Activated naive CD4-positive, alpha-beta T cell treated with anti-CD3 and anti-CD28 coated beads, Interleukin-2, amount 50 U/mL, for 72 hours (primary cell): ENCODE measurements at regions not wholly inside any gene's neighbourhood (a gene's known extent, or its start where the extent isn't known, plus 50 kb on each side); places are given as distances from the start of the nearest gene placed in this dataset.

Experiments used
- ATAC-seq, 2 donors: fragments of 150-1000 bp; cut with Tn5 transposase; 2 replicates each; pipeline ENCODE4 v1.10.0; 2021; ENCODE audit warnings: mild to moderate bottlenecking in 2 of 2, moderate library complexity in 2 of 2
- DNase-seq, 2 donors: peaks; one replicate each; pipeline ENCODE4 v3.0.0; 2021 to 2022; ENCODE audit warnings: low spot score in 2 of 2
- H3K27ac Mint-ChIP-seq, 2 donors: one replicate each; pipeline ENCODE4 v1.8.0; 2022; ENCODE audit warnings: mild to moderate bottlenecking in 2 of 2, mixed read lengths in 2 of 2
- H3K36me3 Mint-ChIP-seq, 2 donors: one replicate each; pipeline ENCODE4 v1.8.0; 2022; ENCODE audit warnings: mixed read lengths in 2 of 2
- H3K9me3 Mint-ChIP-seq, 2 donors: one replicate each; pipeline ENCODE4 v1.8.0; 2022; ENCODE audit warnings: mixed read lengths in 2 of 2

- H3K9me3 Mint-ChIP-seq, result no peaks in the 10 kb centered on the region
- H3K36me3 Mint-ChIP-seq, result no peaks in the 10 kb centered on the region
- no peak for ATAC-seq
- H3K27ac Mint-ChIP-seq, result no peak overlapping the region
- no peak for DNase-seq
Measured at GRCh38 chr2:19815746-19816145, 86.0 kb downstream of the TTC32 start.

DNA sequence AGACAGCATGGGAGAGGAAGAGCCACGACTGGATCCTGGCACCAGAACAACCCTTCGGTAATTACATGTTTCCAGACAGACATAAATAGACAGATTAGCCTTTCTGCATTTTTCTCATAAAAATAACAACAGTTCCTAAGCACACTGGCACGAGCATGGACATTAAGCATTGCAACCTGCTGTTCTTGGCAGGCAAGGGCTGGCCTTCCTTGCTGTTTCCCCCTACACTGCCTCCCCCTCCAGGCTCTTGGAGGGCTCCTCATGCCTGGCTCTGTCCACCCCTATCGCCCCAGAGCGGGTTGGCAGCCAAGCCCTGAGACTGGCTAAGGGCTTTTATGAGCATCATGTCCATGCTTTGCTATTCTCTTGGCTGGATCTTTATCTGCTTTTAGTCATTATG is 89.6 kb downstream of the TTC32 start:
- ATAC-seq, result no peak
- no peak for DNase-seq
- H3K36me3 Mint-ChIP-seq, result no peaks in the 10 kb centered on the region
- no peak overlapping the region for H3K27ac Mint-ChIP-seq
- no peaks in the 10 kb centered on the region for H3K9me3 Mint-ChIP-seq

GRCh38 chr2:19811186-19811585 is 90.6 kb downstream of the TTC32 start:
- no peak for DNase-seq
- H3K36me3 Mint-ChIP-seq, result no peaks in the 10 kb centered on the region
- H3K27ac Mint-ChIP-seq, result no peak overlapping the region
- ATAC-seq, result no peak
- H3K9me3 Mint-ChIP-seq, result no peaks in the 10 kb centered on the region

GRCh38 chr2:19810637-19811036 is 91.1 kb downstream of the TTC32 start:
- ATAC-seq (no peak), DNase-seq (no peak)
- Mint-ChIP-seq H3K27ac (no peak overlapping the region), H3K36me3 (no peaks in the 10 kb centered on the region), H3K9me3 (no peaks in the 10 kb centered on the region)

DNA sequence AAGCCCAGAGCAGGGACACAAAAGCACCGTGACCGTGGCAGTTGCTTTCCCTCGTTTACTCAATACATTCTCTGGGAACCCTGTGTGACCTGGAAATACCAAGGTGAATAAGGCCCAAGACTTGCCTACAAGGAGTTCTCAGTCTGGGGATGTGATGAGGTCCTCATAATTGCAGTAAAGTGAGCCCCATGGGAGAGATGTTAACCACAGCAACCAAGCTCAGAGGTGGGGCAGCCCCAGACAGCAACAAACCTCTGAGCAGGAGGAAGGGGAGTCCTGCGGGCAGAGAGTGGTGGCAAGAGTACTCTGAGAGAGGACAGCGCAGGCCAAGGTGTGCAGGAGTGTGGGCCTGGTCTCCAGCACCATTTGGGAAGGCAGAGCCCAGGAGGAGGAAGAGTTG is 91.6 kb downstream of the TTC32 start:
- ATAC-seq (no peak), DNase-seq (no peak)
- Mint-ChIP-seq H3K9me3 (no peaks in the 10 kb centered on the region), H3K27ac (peak overlapping the region in 1 of 2 donors; percentile 57), H3K36me3 (no peaks in the 10 kb centered on the region)

DNA sequence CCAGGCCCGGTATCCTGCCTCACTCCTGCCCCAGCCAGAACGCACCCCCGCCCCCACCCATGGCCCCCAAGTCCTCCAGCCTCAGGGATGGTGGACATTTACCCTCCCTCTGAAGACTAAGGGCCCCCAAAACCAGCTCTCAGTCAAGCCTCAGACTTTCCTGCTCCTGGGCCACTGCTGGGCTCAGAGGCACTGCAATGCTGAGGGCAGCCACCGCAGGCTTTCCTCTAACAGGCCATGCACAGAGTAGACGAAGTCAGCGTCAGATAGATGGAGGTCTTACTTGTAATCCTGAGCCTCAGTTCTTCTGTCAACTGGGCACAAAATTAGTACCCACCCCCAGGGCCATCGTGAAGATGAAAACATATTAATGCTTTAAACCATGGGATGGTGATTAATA is 92.6 kb downstream of the TTC32 start:
- no peak for ATAC-seq
- no peak for DNase-seq
- no peak overlapping the region for H3K27ac Mint-ChIP-seq
- no peaks in the 10 kb centered on the region for H3K9me3 Mint-ChIP-seq
- H3K36me3 Mint-ChIP-seq, result no peaks in the 10 kb centered on the region

- H3K27ac Mint-ChIP-seq, result no peak overlapping the region
- no peak for DNase-seq
- no peaks in the 10 kb centered on the region for H3K36me3 Mint-ChIP-seq
- ATAC-seq, result no peak
- H3K9me3 Mint-ChIP-seq, result no peaks in the 10 kb centered on the region
Measured at GRCh38 chr2:19807866-19808265, 93.9 kb downstream of the TTC32 start.

GRCh38 chr2:19807346-19807745 is 94.4 kb downstream of the TTC32 start:
- H3K27ac Mint-ChIP-seq, result no peak overlapping the region
- no peaks in the 10 kb centered on the region for H3K9me3 Mint-ChIP-seq
- ATAC-seq (no peak), DNase-seq (no peak)
- H3K36me3 Mint-ChIP-seq, result no peaks in the 10 kb centered on the region

DNA sequence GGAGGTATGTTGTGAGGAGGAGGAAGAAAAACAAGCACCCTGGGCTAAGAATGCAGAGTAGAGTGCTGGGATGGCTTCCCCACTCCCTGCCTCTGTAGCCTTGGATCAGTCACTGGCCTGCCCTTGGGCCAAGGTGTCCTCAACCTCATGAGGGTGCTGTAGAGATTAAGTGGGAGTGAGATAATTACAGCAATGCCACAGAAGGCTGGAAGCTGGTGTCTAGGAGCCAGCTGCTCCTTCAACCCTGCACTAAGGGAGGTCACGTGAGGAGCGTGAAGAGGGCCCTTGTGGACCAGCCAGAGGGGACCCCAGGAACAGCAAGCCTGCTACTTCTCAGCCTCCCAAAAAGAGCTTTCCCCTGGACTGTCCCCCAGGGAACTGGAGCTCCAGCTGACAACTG is 95.2 kb downstream of the TTC32 start:
- DNase-seq, result no peak

GRCh38 chr2:19806131-19806530 is 95.7 kb downstream of the TTC32 start:
- H3K9me3 Mint-ChIP-seq, result no peaks in the 10 kb centered on the region
- ATAC-seq, result no peak
- no peaks in the 10 kb centered on the region for H3K36me3 Mint-ChIP-seq
- no peak overlapping the region for H3K27ac Mint-ChIP-seq
- DNase-seq, result no peak

More for the DNA sequence above, 95.2 kb downstream of the TTC32 start:
- Mint-ChIP-seq H3K36me3 (no peaks in the 10 kb centered on the region), H3K27ac (no peak overlapping the region), H3K9me3 (no peaks in the 10 kb centered on the region)
- no peak for ATAC-seq

- Mint-ChIP-seq H3K36me3 (no peaks in the 10 kb centered on the region), H3K9me3 (no peaks in the 10 kb centered on the region), H3K27ac (no peak overlapping the region)
- no peak for DNase-seq
- no peak for ATAC-seq
Measured at GRCh38 chr2:19805266-19805665, 96.5 kb downstream of the TTC32 start.

DNA sequence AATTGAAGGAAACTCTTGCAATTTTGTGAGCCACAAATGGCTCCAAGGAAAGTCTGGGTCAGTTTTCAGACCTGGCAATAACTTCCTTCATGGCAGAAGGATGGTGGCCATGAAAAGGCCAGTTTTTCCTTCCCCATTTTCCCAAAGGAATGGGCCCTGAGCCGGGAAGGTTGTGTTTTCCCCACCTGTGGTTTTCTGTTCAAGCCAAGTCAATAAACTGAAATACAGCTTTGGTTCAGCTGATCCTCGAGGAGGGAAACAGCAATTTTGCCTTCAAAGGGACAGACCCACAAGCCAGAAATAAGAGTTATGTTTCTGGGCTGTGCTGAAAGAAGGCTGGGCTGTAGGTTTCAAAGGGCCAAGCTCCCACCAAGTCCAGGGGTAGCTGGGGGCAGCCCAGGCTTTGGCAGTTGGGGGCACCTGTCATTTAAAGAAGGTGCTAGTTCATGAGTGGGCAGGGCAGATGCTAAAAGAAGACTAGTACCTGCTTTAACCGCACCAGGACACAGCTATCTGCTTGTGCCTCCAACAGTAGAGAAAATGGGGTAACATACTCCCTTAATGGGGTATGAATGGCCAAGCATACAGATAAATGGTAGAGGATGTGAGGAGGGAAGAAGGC is 97.0 kb downstream of the TTC32 start:
- H3K9me3 Mint-ChIP-seq, result no peaks in the 10 kb centered on the region
- no peaks in the 10 kb centered on the region for H3K36me3 Mint-ChIP-seq
- no peak overlapping the region for H3K27ac Mint-ChIP-seq
- ATAC-seq (no peak), DNase-seq (no peak)

GRCh38 chr2:19802086-19802841 is 99.5 kb downstream of the TTC32 start:
- ATAC-seq, result no peak
- H3K27ac Mint-ChIP-seq, result no peak overlapping the region
- H3K36me3 Mint-ChIP-seq, result no peaks in the 10 kb centered on the region
- H3K9me3 Mint-ChIP-seq, result no peaks in the 10 kb centered on the region
- DNase-seq, result no peak

DNA sequence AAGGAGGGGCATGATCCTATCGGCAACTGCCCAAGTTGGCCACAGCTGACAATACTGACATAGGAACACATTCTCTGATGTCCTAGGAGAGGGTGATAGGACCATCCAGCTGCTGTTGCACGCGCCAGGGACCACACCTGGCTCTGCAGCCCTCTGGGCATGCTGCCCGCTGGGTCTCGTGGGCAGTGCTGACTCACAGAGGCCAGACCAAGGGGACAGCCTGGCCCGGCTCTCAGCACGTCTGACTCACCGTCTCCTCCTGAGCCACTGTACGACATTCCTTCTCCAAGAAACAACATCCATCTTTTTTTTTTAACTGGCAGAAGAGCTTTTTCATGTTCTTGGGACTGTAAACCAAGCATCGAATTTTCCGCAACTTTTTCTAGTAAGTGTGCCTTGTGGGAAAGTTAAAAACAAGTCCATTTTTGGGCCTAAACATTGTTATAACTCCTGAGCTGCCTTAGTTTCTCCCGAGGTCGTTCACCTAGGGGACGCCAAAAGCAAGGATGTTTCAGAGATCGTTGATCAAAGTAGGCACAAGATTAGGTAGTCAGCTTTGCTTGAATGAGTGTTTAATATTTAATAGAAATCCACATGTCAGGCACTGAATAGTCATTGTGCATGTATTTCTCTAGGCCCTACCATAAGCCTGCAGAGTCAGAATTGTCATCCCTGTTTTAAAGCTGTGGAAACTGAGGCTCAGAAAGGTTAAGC is 100.3 kb downstream of the TTC32 start:
- Mint-ChIP-seq H3K9me3 (no peaks in the 10 kb centered on the region), H3K36me3 (no peaks in the 10 kb centered on the region), H3K27ac (no peak overlapping the region)
- no peak for ATAC-seq
- no peak for DNase-seq

DNA sequence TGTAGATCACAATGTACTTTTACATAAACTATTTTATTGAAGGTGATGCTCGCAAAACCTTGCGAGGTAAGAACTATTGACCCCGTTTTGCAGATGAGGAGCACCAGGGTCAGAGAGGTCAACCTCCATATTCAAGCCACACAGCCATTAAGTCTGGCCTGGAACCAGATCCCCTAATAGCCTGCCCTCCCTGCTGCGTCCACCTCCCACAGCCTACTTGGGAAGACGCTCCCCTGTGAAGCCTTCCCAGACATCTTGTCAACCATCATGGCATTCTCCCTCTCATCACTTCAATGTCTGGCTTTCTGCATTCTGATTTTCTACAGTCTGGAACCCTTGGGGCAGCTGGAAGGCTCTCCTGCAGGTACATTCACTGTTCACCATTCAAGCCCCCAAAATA is 101.0 kb downstream of the TTC32 start:
- no peak overlapping the region for H3K27ac Mint-ChIP-seq
- DNase-seq (no peak), ATAC-seq (no peak)
- H3K9me3 Mint-ChIP-seq, result no peaks in the 10 kb centered on the region
- no peaks in the 10 kb centered on the region for H3K36me3 Mint-ChIP-seq

GRCh38 chr2:19799881-19800780 is 101.7 kb downstream of the TTC32 start:
- Mint-ChIP-seq H3K27ac (no peak overlapping the region), H3K36me3 (no peaks in the 10 kb centered on the region)
- no peak for ATAC-seq

DNA sequence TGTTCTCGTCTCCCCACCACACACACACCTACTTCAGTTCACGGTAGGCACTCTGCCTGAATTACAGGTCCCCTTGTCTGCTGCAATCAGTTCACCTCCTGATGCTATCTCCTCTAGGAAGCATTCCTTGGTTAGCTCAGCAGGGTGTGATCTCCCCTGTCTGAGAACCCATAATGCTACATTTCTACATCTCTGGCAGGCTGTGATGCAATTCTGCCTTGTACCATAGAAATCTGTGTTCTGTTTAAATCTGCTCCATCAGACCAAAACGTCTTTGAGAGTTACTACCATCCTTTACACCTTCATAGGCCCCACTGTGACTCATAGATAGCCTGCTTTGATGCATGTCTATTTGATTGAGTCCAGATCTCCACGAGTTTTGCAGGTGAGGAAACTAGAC is 103.9 kb downstream of the TTC32 start:
- Mint-ChIP-seq H3K9me3 (no peaks in the 10 kb centered on the region), H3K36me3 (no peaks in the 10 kb centered on the region), H3K27ac (no peak overlapping the region)
- DNase-seq (no peak), ATAC-seq (no peak)

More at GRCh38 chr2:19799881-19800780, 101.7 kb downstream of the TTC32 start:
- no peaks in the 10 kb centered on the region for H3K9me3 Mint-ChIP-seq
- DNase-seq, result no peak
